GOT3 (cell line): ENCODE measurements at regions not wholly inside any gene's neighbourhood (a gene's known extent, or its start where the extent isn't known, plus 50 kb on each side); places are given as distances from the start of the nearest gene placed in this dataset.
"Not testable (repeated sequence)": the region's sequence is repeated elsewhere in the genome, so short reads cannot be mapped to it uniquely, and the experiment has no call there.

Source experiments
- DNase-seq: peaks from one replicate; lab custom pipeline; 2025; ENCODE audit warnings: mixed read lengths; lab: John Stamatoyannopoulos, UW

- no peak for DNase-seq
Measured at GRCh38 chr1:232715154-232715553, 85.2 kb upstream of the SIPA1L2 start.

- DNase-seq, result not testable (repeated sequence)
Measured at GRCh38 chr1:232717911-232718310, 87.3 kb upstream of the MAP10 start.

- DNase-seq, result no peak
Measured at GRCh38 chr1:232718928-232719927, 86.0 kb upstream of the MAP10 start.

- no peak for DNase-seq
Measured at GRCh38 chr1:232722626-232723025, 82.6 kb upstream of the MAP10 start.

- DNase-seq, result no peak
Measured at GRCh38 chr1:232725305-232726047, 79.7 kb upstream of the MAP10 start.

- DNase-seq, result no peak
Measured at GRCh38 chr1:232726048-232726779, 79.0 kb upstream of the MAP10 start.

- no peak for DNase-seq
Measured at GRCh38 chr1:232728507-232729263, 76.5 kb upstream of the MAP10 start.

GRCh38 chr1:232732344-232732910 lies 72.8 kb upstream of the MAP10 start:
- DNase-seq, result no peak

- no peak for DNase-seq
Measured at GRCh38 chr1:232737917-232738316, 67.3 kb upstream of the MAP10 start.

- no peak for DNase-seq
Measured at GRCh38 chr1:232743999-232744398, 61.2 kb upstream of the MAP10 start.

- DNase-seq, result no peak
Measured at GRCh38 chr1:232744847-232745246, 60.4 kb upstream of the MAP10 start.

GRCh38 chr1:232745698-232746097 lies 59.5 kb upstream of the MAP10 start:
- DNase-seq, result not testable (repeated sequence)

- no peak for DNase-seq
Measured at GRCh38 chr1:232748910-232749368, 56.3 kb upstream of the MAP10 start.

GRCh38 chr1:232751393-232752140 lies 53.6 kb upstream of the MAP10 start:
- DNase-seq, result no peak

- DNase-seq, result no peak
Measured at GRCh38 chr1:232752365-232752764, 52.9 kb upstream of the MAP10 start.

GRCh38 chr1:232754930-232755329 lies 50.3 kb upstream of the MAP10 start:
- DNase-seq, result no peak
